SK-N-SH treated with all-trans-retinoic acid at 6 μM for 48 hours (cell line): ENCODE measurements at regions not wholly inside any gene's neighbourhood (a gene's known extent, or its start where the extent isn't known, plus 50 kb on each side); places are given as distances from the start of the nearest gene placed in this dataset.

Experiments
- CREB5 ChIP-seq: fragments of 250-450 bp; sonication (Bioruptor Pico); IDR thresholded peaks from 2 replicates; pipeline ENCODE4 v1.5.1; 2020; ENCODE audit warnings: low read depth, mild to moderate bottlenecking, moderate library complexity
- CSDC2 ChIP-seq: fragments of 250-450 bp; sonication (Bioruptor Pico); IDR thresholded peaks from 2 replicates; pipeline ENCODE4 v1.5.0; 2020; ENCODE audit warnings: mild to moderate bottlenecking, moderate library complexity
- CSRNP3 ChIP-seq: fragments of 250-450 bp; sonication (Bioruptor Pico); IDR thresholded peaks from 2 replicates; pipeline ENCODE4 v1.5.1; 2021; ENCODE audit warnings: mild to moderate bottlenecking, moderate library complexity
- GLIS3 ChIP-seq: fragments of 250-450 bp; sonication (Bioruptor Pico); IDR thresholded peaks from 2 replicates; pipeline ENCODE4 v1.5.0; 2020; ENCODE audit warnings: mild to moderate bottlenecking, moderate library complexity
- ISL1 ChIP-seq: fragments of 250-450 bp; sonication (Bioruptor Pico); IDR thresholded peaks from 2 replicates; pipeline ENCODE4 v2.1.2; 2022; ENCODE audit warnings: mild to moderate bottlenecking, moderate library complexity
- OSR1 ChIP-seq: fragments of 250-450 bp; sonication (Bioruptor Pico); IDR thresholded peaks from 2 replicates; pipeline ENCODE4 v1.8.0; 2022; ENCODE audit warnings: moderate library complexity, mild to moderate bottlenecking, inconsistent platforms
- PATZ1 ChIP-seq: fragments of 250-450 bp; sonication (Bioruptor Pico); IDR thresholded peaks from 2 replicates; pipeline ENCODE4 v1.8.0; 2020; ENCODE audit warnings: mild to moderate bottlenecking, moderate library complexity, borderline replicate concordance
- RARB ChIP-seq: fragments of 250-450 bp; sonication (Bioruptor Pico); IDR thresholded peaks from 2 replicates; pipeline ENCODE4 v1.8.0; 2021; ENCODE audit warnings: mild to moderate bottlenecking, moderate library complexity
- SNAI2 ChIP-seq: fragments of 250-450 bp; sonication (Bioruptor Pico); IDR thresholded peaks from 2 replicates; pipeline ENCODE4 v1.5.0; 2020; ENCODE audit warnings: mild to moderate bottlenecking, moderate library complexity
- TCF4 ChIP-seq: fragments of 250-450 bp; sonication (Bioruptor Pico); IDR thresholded peaks from 2 replicates; pipeline ENCODE4 v1.8.0; 2021; ENCODE audit warnings: mild to moderate bottlenecking, moderate library complexity, borderline replicate concordance
- TOX ChIP-seq: fragments of 250-450 bp; sonication (Bioruptor Pico); IDR thresholded peaks from 2 replicates; pipeline ENCODE4 v1.8.0; 2021; ENCODE audit warnings: mild to moderate bottlenecking, moderate library complexity, borderline replicate concordance
- ZC3H10 ChIP-seq: fragments of 250-450 bp; sonication (Bioruptor Pico); IDR thresholded peaks from 2 replicates; pipeline ENCODE4 v1.5.1; 2021; ENCODE audit warnings: mild to moderate bottlenecking, moderate library complexity
- ZFP30 ChIP-seq: fragments of 450-650 bp; formaldehyde crosslinking; IDR thresholded peaks from 2 replicates; pipeline ENCODE4 v1.5.0; 2022; ENCODE audit warnings: mild to moderate bottlenecking, moderate library complexity
- ZNF565 ChIP-seq: fragments of 450-650 bp; formaldehyde crosslinking; conservative IDR thresholded peaks from 2 replicates; pipeline ENCODE4 v1.5.0; 2020; ENCODE audit warnings: low read depth, mild to moderate bottlenecking, moderate library complexity

GRCh38 chr13:82438320-82438719 is 1444.0 kb downstream of the SLITRK1 start:
- TF ChIP-seq CREB5 (CRISPR knock-in tag) (no peak), CSDC2 (CRISPR knock-in tag) (no peak), PATZ1 (CRISPR knock-in tag) (no peak), ZNF565 (CRISPR knock-in tag) (no peak), ZC3H10 (CRISPR knock-in tag) (no peak), SNAI2 (CRISPR knock-in tag) (no peak), ISL1 (no peak), GLIS3 (CRISPR knock-in tag) (no peak), CSRNP3 (no peak), OSR1 (CRISPR knock-in tag) (no peak), TOX (CRISPR knock-in tag) (no peak), ZFP30 (CRISPR knock-in tag) (no peak), RARB (no peak), TCF4 (CRISPR knock-in tag) (no peak)
